Natural killer cell treated with Interleukin-12 subunit alpha and Interleukin-12 subunit beta and Interleukin-15 and Interleukin-18, amount 100 ng/mL, for 72 hours (primary cell): ENCODE measurements at regions not wholly inside any gene's neighbourhood (a gene's known extent, or its start where the extent isn't known, plus 50 kb on each side); places are given as distances from the start of the nearest gene placed in this dataset.

ENCODE experiments used
- ATAC-seq, 2 donors: fragments of 150-1000 bp; cut with Tn5 transposase in 1 of 2; sonication (Bioruptor Pico), chemical (Tn5 transposase) in 1 of 2; 2 replicates each; pipeline ENCODE4 v1.10.0; 2021
- DNase-seq: peaks from one replicate; pipeline ENCODE4 v3.0.0; 2022; ENCODE audit warnings: low spot score
- H3K27ac Mint-ChIP-seq, 2 donors: 1 replicate in 1 of 2; 2 replicates in 1 of 2; pipeline ENCODE4 v1.8.0; 2022; ENCODE audit warnings: mixed read lengths in 2 of 2, mild to moderate bottlenecking in 1 of 2, moderate library complexity in 1 of 2
- H3K27me3 Mint-ChIP-seq, 2 donors: 1 replicate in 1 of 2; 2 replicates in 1 of 2; pipeline ENCODE4 v1.8.0; 2022; ENCODE audit warnings: mixed read lengths in 2 of 2
- H3K36me3 Mint-ChIP-seq: one replicate; pipeline ENCODE4 v1.8.0; 2022; ENCODE audit warnings: mixed read lengths
- H3K4me1 Mint-ChIP-seq, 2 donors: 1 replicate in 1 of 2; 2 replicates in 1 of 2; pipeline ENCODE4 v1.8.0; 2022; ENCODE audit warnings: low read depth in 2 of 2, mixed read lengths in 2 of 2, mild to moderate bottlenecking in 1 of 2
- H3K4me3 Mint-ChIP-seq: one replicate; pipeline ENCODE4 v1.8.0; 2022; ENCODE audit warnings: mixed read lengths
- H3K9me3 Mint-ChIP-seq: 2 replicates; pipeline ENCODE4 v1.8.0; 2022; ENCODE audit warnings: mixed read lengths

DNA sequence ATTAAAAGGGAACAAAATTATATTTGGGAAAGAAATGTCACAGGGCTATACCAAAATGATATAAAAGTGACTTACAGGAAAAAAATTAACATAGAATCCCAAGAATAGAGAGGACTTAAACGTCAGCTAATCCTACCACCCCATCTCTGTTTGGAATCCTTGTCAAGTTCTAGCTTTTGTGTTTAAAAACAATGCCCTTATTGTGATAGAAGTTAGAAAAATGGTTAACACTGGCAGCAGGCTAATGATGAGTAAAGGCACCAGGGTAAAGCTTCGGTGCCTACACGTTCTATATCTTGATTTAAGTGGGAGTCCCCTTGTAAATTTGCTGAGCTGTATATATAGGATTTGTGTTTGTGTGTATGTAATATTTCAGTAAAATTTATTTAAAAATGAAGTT lies 453.3 kb upstream of the TENM4 start:
- ATAC-seq: no peak
- H3K9me3 Mint-ChIP-seq: peaks cover 13% of the 10 kb centered on the region
- H3K4me3 Mint-ChIP-seq: no peak overlapping the region
- H3K36me3 Mint-ChIP-seq: no peaks in the 10 kb centered on the region
- H3K4me1 Mint-ChIP-seq: no peaks in the 10 kb centered on the region
- H3K27ac Mint-ChIP-seq: no peak overlapping the region
- no peaks in the 10 kb centered on the region for H3K27me3 Mint-ChIP-seq
- no peak for DNase-seq

DNA sequence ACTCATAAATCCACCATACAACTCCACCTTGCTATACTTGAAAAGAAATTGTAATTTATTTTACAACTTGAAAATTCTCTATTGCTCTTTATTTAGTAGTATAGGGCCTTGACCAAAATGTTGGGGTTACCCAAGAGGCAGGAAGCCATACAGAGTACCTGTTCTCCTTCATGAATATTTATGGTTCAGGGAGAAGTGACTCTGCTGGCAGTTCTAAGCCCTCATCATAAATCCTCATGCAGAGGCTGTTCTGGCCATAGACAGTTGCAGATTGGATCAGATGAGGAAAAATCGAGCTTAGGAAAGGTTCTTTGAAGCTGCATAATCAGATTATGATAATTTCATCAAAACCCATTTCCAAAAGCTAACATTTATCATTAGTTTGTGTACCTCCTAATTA lies 449.4 kb upstream of the TENM4 start:
- no peak for DNase-seq
- no peaks in the 10 kb centered on the region for H3K27me3 Mint-ChIP-seq
- no peak overlapping the region for H3K4me3 Mint-ChIP-seq
- no peaks in the 10 kb centered on the region for H3K36me3 Mint-ChIP-seq
- no peak overlapping the region for H3K27ac Mint-ChIP-seq
- H3K9me3 Mint-ChIP-seq: peaks cover 9% of the 10 kb centered on the region
- ATAC-seq: no peak
- H3K4me1 Mint-ChIP-seq: no peaks in the 10 kb centered on the region

DNA sequence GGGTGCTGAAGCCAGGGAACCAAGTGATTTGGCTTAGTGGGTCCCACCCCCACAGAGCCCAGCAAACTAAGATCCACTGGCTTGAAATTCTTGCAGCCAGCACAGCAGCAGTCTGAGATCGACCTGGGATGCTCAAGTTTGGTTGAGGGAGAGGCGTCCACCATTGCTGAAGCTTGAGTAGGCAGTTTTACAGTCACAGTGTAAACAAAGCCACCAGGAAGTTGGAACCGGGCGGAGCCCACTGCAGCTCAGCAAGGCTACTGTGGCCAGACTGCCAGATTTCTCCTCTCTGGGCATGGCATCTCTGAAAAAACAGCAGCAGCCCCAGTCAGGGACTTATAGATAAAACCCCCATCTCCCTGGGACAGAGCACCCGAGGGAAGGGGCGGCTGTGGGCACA lies 424.1 kb upstream of the TENM4 start:
- Mint-ChIP-seq H3K4me1 (no peaks in the 10 kb centered on the region), H3K27me3 (no peaks in the 10 kb centered on the region), H3K27ac (no peak overlapping the region), H3K9me3 (peaks cover 38% of the 10 kb centered on the region), H3K36me3 (peaks cover 8% of the 10 kb centered on the region), H3K4me3 (no peak overlapping the region)
- no peak for DNase-seq
- no peak for ATAC-seq

DNA sequence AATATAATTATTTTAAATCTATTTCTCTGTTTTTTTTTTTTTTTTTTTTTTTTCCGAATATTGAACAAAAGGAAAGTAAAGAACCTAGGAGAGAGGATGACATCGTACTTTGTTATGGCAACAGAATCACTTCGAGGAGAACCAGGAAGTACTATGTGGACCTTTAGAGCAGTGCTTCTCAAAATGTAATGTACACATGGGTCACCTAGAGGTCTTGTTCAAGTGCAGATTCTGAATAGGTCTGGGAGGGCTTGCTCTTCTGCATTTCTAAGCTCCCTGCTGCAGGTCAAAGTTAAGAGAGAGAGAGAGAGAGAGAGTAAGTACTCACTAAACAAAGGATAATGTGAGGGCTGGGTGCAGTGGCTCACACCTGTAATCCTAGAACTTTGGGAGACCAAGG lies 419.5 kb upstream of the TENM4 start:
- Mint-ChIP-seq H3K27ac (no peak overlapping the region), H3K27me3 (no peaks in the 10 kb centered on the region), H3K4me3 (no peak overlapping the region), H3K36me3 (no peaks in the 10 kb centered on the region), H3K9me3 (peaks cover 33% of the 10 kb centered on the region), H3K4me1 (no peaks in the 10 kb centered on the region)
- ATAC-seq: no peak
- DNase-seq: no peak

DNA sequence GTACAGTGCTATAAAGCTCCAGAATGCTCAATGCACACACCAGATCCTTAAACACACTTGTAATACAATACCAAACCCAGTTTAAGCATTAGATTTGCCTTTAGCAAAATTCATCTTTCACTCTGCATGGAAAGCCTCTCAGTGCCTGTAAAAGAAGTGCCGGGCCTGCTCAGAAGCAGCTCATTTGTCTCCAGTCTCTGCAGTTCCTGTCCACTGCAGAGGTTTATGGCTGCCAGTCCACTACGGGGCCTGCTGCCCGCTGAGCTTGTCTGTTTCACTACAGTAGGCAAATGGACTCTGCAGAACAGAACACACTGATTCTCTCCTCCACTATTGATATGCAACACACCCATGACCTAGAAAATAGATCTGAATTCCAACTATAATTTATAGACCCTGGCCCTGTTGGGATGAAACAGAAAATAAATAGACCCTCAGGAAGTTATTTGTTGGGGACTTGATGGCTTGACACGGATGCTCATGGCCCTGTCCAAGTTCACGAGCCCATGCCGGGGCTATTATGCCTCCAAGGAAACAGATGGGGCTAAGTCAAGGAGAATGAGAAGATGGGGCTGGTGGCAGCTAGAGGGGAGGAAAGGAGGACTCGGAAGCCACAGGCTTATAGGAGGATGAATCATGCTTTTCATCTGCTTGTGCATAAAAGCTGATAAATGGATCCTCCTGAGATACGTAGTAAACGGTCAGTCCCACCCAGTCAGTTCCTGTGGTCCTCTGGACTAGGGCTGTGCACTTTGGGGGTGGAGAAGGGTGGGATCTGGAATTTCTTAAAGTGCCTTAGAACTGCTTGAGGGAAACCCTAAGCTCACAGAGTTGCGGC lies 416.8 kb upstream of the TENM4 start:
- no peaks in the 10 kb centered on the region for H3K36me3 Mint-ChIP-seq
- no peak overlapping the region for H3K27ac Mint-ChIP-seq
- no peak for DNase-seq
- peaks cover 26% of the 10 kb centered on the region for H3K9me3 Mint-ChIP-seq
- H3K27me3 Mint-ChIP-seq: no peaks in the 10 kb centered on the region
- ATAC-seq: no peak
- H3K4me3 Mint-ChIP-seq: no peak overlapping the region
- H3K4me1 Mint-ChIP-seq: no peaks in the 10 kb centered on the region

DNA sequence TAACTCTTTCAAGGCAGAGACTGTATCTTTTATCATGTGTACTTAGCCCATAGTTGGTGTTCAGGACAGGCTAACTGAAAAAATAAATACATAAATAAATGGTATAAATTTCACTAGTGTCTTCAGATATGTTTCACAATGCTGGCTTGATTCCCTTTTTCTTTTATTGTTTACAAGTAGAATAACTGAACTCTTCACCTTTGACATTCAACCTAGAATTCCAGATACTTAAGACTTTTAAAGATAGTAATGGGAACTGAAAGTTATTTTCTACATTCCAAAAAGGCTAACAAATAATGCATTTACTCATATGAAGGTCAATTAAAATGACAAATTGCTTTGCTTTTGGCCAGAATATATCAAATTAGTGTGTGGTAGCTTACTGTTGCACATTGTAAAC lies 411.3 kb upstream of the TENM4 start:
- H3K27me3 Mint-ChIP-seq: no peaks in the 10 kb centered on the region
- DNase-seq: no peak
- H3K27ac Mint-ChIP-seq: no peak overlapping the region
- no peak overlapping the region for H3K4me3 Mint-ChIP-seq
- ATAC-seq: no peak
- no peaks in the 10 kb centered on the region for H3K36me3 Mint-ChIP-seq
- H3K9me3 Mint-ChIP-seq: peaks cover 12% of the 10 kb centered on the region
- no peaks in the 10 kb centered on the region for H3K4me1 Mint-ChIP-seq

DNA sequence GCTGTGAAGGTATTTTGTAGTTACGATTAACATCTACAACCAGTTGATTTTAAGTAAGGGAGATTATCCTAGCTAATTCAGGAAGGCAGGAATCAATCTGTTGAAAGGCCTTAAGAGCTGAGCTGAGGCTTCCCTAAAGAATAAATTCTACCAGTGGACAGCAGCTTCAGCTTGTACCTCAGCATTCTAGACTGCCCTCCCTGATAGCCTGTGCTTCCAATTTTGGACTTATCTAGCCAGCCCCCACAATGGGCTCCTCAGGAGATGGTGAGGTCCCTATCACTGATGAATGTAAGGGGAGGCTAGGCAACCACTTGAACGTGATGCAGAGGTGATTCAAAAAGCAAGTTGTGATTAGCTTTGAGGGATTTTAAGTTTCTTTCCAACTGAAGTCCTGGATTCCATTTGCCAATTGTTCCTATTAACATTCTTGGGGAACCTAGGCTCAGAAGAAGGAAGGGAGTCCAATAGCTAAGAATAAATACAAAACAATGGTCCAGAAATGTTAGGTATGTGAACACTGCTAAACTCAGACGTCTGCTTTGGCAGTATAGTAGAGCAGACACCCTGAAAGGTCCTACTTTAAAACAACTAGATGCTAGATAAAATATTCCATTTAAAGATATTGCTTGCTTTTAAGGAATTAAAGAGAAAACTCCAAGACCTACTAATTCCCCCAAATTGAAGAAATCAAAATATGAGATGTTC lies 404.3 kb upstream of the TENM4 start:
- Mint-ChIP-seq H3K4me1 (no peaks in the 10 kb centered on the region), H3K27me3 (no peaks in the 10 kb centered on the region), H3K4me3 (no peak overlapping the region), H3K9me3 (peaks cover 20% of the 10 kb centered on the region), H3K27ac (no peak overlapping the region), H3K36me3 (peaks cover 6% of the 10 kb centered on the region)
- ATAC-seq (no peak), DNase-seq (no peak)

DNA sequence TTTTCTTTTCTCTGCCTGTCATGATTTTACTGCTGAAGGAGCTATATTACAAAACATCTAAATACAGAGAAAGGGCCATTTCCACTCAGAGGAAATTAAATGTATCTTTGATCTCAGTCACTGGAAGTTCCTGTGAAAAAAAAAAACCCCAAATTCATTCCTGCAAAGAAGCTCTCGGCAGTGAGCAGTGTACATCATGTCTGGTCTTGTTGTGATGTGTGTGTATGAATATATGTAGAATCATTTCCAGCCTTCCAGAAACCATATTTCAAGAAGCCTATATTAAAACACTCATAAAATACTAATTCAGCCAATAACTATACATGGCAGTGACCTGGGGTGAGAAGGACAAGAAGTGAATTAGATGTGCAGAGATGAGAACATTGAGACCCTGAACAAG lies 393.2 kb upstream of the TENM4 start:
- Mint-ChIP-seq H3K27me3 (no peaks in the 10 kb centered on the region), H3K4me3 (no peak overlapping the region), H3K9me3 (peaks cover 25% of the 10 kb centered on the region), H3K36me3 (no peaks in the 10 kb centered on the region), H3K4me1 (no peaks in the 10 kb centered on the region), H3K27ac (no peak overlapping the region)
- ATAC-seq (no peak), DNase-seq (no peak)

DNA sequence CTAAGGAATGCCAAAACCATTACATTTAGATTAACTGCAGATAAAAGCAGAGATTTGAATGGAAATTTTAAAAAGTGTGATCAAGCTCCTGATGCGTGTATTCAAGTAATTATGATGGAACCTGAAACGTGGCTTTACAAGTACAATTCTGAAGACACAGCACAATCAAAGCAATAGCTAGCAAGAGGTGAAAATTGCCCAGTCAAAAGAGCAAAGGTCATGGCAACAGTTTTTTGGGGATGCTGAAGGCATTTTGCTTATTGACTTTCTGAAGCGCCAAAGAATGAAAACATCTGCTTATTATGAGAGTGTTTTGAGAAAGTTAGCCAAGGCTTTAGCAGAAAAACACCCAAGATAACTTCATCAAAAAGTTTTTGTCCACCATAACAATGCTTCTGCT lies 389.6 kb upstream of the TENM4 start:
- no peak overlapping the region for H3K27ac Mint-ChIP-seq
- peaks cover 25% of the 10 kb centered on the region for H3K9me3 Mint-ChIP-seq
- ATAC-seq (no peak), DNase-seq (no peak)
- no peak overlapping the region for H3K4me3 Mint-ChIP-seq
- no peaks in the 10 kb centered on the region for H3K27me3 Mint-ChIP-seq
- H3K4me1 Mint-ChIP-seq: no peaks in the 10 kb centered on the region
- H3K36me3 Mint-ChIP-seq: no peaks in the 10 kb centered on the region

DNA sequence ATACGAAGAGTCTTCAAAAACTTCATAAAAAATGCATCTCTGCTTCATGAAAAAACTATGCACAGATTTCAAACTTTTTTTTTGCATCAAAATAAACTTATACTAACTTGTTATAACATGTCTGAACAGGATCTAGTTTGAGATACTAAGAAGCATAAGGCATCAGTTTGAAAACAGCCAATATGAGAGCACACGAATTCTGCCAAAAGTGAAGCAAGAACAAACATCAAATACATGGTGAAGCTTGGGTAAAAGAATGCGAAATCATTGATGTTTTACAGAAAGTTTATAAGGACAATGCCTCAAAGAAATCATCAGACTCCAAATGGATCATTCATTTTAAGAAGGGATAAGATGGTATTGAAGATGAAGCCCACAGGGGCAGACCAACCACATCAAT lies 389.1 kb upstream of the TENM4 start:
- Mint-ChIP-seq H3K27me3 (no peaks in the 10 kb centered on the region), H3K4me3 (no peak overlapping the region), H3K4me1 (no peaks in the 10 kb centered on the region), H3K9me3 (peaks cover 22% of the 10 kb centered on the region), H3K27ac (no peak overlapping the region), H3K36me3 (no peaks in the 10 kb centered on the region)
- DNase-seq: no peak
- no peak for ATAC-seq

DNA sequence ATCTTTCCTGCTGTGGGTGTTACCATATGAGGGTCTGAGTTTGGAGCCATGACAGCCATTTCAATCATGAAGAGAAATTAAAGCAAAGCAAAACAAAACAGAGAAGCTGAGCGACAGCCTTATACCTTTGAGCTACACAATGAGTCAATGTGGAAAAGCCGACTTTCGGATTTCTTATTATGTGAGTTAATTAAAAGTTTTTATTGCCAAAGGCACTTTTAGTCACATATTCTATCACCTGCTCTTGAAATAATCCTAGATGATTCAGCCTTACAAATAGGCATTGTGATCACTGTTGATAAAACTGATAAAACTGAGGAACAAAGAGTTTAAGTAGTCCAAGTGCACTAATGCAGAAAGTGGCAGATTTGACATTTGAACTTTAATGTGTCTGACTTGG lies 381.9 kb upstream of the TENM4 start:
- DNase-seq (no peak), ATAC-seq (no peak)
- Mint-ChIP-seq H3K27ac (no peak overlapping the region), H3K9me3 (peaks cover 12% of the 10 kb centered on the region), H3K4me1 (no peaks in the 10 kb centered on the region), H3K36me3 (no peaks in the 10 kb centered on the region), H3K27me3 (no peaks in the 10 kb centered on the region), H3K4me3 (no peak overlapping the region)

DNA sequence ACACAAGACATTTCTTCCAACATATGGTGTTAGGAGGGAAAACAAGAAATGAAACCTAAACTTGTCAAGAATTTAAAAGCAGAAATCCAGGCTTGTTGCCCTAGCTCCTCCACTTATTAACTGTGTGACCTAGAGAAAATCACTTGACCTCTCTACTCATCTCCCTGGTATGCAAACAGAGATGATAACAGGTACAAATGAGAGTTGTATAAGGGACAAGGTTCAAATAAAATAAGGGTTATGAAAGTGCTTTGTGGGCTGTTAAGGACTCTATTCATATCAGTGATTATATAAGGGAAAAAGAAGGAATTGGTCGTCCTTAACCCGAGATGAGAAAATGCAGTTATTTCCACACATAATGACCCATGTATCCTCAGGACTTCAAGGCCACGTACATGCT lies 372.7 kb upstream of the TENM4 start:
- ATAC-seq: no peak
- Mint-ChIP-seq H3K27me3 (no peaks in the 10 kb centered on the region), H3K9me3 (peaks cover 23% of the 10 kb centered on the region), H3K36me3 (no peaks in the 10 kb centered on the region), H3K27ac (no peak overlapping the region), H3K4me3 (no peak overlapping the region), H3K4me1 (no peaks in the 10 kb centered on the region)
- DNase-seq: no peak

DNA sequence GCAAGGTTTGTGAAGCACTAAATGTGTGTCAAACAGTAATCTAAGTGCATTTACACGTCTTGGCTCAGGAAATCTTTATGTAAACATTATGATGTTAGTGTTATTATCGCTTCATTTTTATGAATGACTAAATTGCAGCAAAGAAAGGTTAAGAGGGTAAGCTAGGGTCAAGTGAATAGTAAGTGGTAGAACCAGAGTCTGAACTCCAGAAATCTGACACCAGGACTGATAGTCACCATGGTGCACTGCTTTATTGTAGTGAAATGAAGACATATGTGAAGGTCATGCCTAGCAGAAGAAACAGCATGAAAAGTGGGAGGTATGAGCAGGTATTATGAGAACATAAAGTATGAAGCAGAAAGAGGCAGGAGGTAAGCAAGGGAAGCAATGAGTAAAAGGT lies 368.7 kb upstream of the TENM4 start:
- no peak for DNase-seq
- ATAC-seq: no peak
- Mint-ChIP-seq H3K4me1 (no peaks in the 10 kb centered on the region), H3K9me3 (peaks cover 16% of the 10 kb centered on the region), H3K27ac (no peak overlapping the region), H3K36me3 (no peaks in the 10 kb centered on the region), H3K27me3 (no peaks in the 10 kb centered on the region), H3K4me3 (no peak overlapping the region)

DNA sequence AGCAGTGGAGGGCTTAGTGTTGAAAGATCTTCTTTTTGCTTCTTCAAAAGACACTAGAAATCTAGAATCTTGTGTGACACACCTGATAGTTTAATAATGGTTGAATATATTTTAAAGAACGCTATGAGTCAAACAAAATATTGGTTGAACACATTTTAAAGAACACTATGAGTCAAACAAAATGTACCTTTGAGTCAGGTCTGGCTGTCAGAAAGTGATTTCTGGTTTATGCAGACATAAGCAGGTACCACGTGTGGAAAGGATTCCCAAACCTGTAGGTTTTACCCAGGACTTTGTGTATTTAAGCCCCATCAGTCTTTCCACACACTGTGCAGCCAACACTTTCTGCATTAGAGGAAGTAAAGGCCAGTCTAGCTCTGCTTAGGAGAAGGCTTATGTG lies 366.7 kb upstream of the TENM4 start:
- H3K27ac Mint-ChIP-seq: no peak overlapping the region
- ATAC-seq: no peak
- H3K4me1 Mint-ChIP-seq: no peaks in the 10 kb centered on the region
- H3K27me3 Mint-ChIP-seq: no peaks in the 10 kb centered on the region
- peaks cover 17% of the 10 kb centered on the region for H3K9me3 Mint-ChIP-seq
- no peak for DNase-seq
- H3K36me3 Mint-ChIP-seq: peaks cover 3% of the 10 kb centered on the region
- no peak overlapping the region for H3K4me3 Mint-ChIP-seq
